Suprapubic skin (tissue), 4 donors: ENCODE measurements at regions not wholly inside any gene's neighbourhood (a gene's known extent, or its start where the extent isn't known, plus 50 kb on each side); places are given as distances from the start of the nearest gene placed in this dataset.

Experiments
- CTCF ChIP-seq, 2 donors: fragments of 200-600 bp in 1 of 2; fragments of 450-650 bp in 1 of 2; sonication (generic) in 1 of 2; IDR thresholded peaks; one replicate each; pipeline ENCODE4 v1.5.1; 2016 to 2019; ENCODE audit warnings: antibody characterized with exemption in 2 of 2, mild to moderate bottlenecking in 1 of 2, moderate library complexity in 1 of 2
- EP300 ChIP-seq: sonication (generic); formaldehyde crosslinking; IDR thresholded peaks from one replicate; pipeline ENCODE4 v1.6.1; 2017; ENCODE audit warnings: antibody characterized with exemption
- POLR2A ChIP-seq, 2 donors: fragments of 450-650 bp; IDR thresholded peaks; one replicate each; pipeline ENCODE4 v1.6.1; 2017; ENCODE audit warnings: antibody characterized with exemption in 2 of 2, mild to moderate bottlenecking in 2 of 2, moderate library complexity in 2 of 2
- POLR2AphosphoS5 ChIP-seq, 3 donors: sonication (generic); formaldehyde crosslinking; IDR thresholded peaks; one replicate each; pipeline ENCODE4 v1.6.1; 2017; ENCODE audit warnings: antibody characterized with exemption in 3 of 3

DNA sequence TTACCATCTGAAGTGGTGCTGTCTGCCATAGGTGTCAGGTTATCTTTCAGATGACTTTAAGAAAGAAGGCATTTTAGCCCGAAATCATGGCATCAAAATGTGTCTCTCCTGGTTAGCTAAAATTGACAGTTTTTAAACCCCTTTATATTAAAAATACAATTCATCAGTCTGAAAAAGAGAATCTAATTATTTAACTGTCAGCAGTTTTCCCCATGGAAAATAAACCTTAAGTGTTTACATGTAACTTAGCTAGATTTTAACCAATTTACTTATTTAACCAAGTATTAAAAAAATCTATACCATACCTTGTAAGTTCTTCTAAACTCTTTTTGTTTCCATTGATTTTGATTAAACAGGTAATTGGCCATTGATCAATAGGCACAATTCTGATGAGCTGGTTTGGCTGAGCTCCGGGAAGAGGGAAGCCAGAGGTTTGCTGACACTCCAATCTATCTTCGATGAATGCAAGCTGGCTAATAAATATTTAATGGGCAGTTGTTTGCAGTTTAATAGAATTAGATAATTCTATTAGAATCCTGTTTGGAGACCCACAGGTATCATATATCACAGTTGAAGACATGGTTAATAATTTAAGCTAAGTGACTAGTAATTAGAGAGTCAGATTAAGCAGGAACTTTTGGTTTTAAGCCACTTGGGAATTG, 114.0 kb downstream of the MAT2B start:
- TF ChIP-seq CTCF (IDR thresholded peaks at IDR 0.05): no peak
- TF ChIP-seq POLR2AphosphoS5 (IDR thresholded peaks at IDR 0.05): no peak
- TF ChIP-seq EP300: no peak
- no peak for TF ChIP-seq POLR2A (IDR thresholded peaks at IDR 0.05)
